ENCODE measurements at regions not wholly inside any gene's neighbourhood (a gene's known extent, or its start where the extent isn't known, plus 50 kb on each side); places are given as distances from the start of the nearest gene placed in this dataset.

DNA sequence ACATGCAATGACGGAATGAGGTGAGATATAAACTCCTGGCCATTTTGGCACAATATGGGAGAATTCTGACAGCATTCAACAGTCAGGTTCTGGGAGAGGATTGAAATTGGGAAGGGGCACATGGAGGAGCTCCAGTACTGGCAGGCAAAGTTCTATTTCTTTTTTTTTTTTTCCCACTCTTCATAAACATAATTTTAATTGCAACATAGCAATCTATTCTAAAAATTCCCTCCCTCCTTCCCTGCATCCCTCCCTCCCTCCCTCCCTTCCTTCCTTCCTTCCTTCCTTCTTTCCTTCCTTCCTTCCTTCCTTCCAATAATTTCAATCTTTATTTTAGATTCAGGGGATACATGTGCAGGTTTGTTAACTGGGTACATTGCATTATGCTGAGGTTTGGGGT is 93.2 kb downstream of the PTCSC3 start:
- H3K9me3 ChIP-seq (ENCODE audit: low read depth, low read length), result no peaks in the 10 kb centered on the region
- H3K4me3 ChIP-seq (ENCODE audit: low read length), result no peak overlapping the region
- H3K27me3 ChIP-seq (ENCODE audit: insufficient read depth, low read length), result peaks cover 5% of the 10 kb centered on the region
- H3K4me1 ChIP-seq (ENCODE audit: insufficient read depth, low read length), result no peaks in the 10 kb centered on the region

DNA sequence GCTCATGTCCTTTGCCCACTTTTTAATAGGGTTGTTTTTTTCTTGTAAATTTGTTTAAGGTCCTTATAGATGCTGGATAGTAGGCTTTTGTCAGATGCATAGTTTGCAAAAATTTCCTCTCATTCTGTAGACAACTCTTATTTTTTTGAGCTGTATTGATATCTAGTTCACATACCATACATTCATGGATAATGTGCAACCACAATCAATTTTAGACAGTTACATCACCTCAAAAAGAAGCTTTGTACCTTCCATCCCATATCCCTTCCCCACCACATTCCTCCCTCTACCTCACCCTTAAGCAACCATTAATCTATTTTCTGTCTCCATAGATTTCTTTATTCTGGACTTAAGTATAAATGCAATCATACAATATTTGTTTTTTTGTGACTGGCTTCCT is 98.4 kb downstream of the PTCSC3 start:
- Histone ChIP-seq H3K27me3 (ENCODE audit: insufficient read depth, low read length) (peaks cover 6% of the 10 kb centered on the region), H3K4me3 (ENCODE audit: low read length) (no peak overlapping the region), H3K4me1 (ENCODE audit: insufficient read depth, low read length) (no peaks in the 10 kb centered on the region), H3K9me3 (ENCODE audit: low read depth, low read length) (no peaks in the 10 kb centered on the region)

DNA sequence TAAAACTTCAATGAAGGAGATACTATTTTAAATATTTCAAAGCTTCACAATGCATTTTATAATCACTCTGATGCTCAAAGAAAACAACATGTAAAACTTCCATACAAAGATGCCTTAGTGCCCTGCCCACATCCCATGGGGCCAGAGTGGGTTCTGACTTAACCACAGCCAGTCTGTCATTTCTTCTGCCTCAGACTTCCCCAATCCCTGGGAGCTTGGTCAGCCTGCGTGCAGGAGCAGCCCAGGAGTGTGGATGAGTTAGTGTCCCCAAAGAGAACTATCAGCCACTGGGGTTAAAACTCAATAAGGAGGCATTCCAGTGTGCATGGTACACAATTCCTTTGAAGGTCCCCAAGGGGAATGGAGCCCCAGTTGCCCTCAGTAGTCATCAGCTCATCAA is 100.3 kb downstream of the PTCSC3 start:
- Histone ChIP-seq H3K27me3 (ENCODE audit: insufficient read depth, low read length) (peaks cover 9% of the 10 kb centered on the region), H3K9me3 (ENCODE audit: low read depth, low read length) (no peaks in the 10 kb centered on the region), H3K4me1 (ENCODE audit: insufficient read depth, low read length) (no peaks in the 10 kb centered on the region), H3K4me3 (ENCODE audit: low read length) (no peak overlapping the region)

DNA sequence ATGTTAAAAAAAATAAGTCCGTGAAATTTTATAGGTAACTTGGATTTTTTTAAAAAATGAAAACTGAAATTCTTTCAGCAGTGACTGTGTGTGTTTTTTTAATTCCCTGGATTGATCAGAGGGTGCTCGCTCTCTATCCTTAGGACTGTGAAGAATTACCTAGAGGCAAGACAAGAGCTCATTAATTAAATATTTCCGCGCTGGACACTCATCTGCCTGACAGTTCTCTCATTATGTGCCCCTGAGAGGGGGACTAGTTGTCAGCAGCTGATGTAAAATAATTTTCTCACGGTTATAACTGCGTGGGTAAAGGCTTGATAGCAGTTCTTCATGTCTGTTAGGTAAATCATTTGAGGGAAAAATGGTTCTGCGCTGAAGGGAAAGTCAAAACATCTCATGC is 101.3 kb downstream of the PTCSC3 start:
- Histone ChIP-seq H3K9me3 (ENCODE audit: low read depth, low read length) (no peaks in the 10 kb centered on the region), H3K4me3 (ENCODE audit: low read length) (no peak overlapping the region), H3K4me1 (ENCODE audit: insufficient read depth, low read length) (no peaks in the 10 kb centered on the region), H3K27me3 (ENCODE audit: insufficient read depth, low read length) (peaks cover 9% of the 10 kb centered on the region)

DNA sequence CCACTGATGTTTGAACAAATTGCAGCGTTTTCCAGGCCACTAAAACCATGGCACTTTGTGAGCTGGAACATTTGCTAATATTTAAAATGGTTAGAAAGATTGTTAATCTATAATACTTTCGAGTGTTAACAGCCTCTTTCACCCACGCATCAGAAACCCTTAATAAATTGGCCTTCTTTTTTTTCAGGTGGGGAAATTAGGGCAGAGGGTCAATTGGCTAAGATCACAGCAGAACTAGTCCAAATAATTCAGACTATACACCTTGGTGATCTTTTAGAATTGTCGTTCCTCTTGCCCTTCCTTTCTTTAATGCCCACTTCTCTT is 105.8 kb downstream of the PTCSC3 start:
- Histone ChIP-seq H3K4me1 (ENCODE audit: insufficient read depth, low read length) (no peaks in the 10 kb centered on the region), H3K27me3 (ENCODE audit: insufficient read depth, low read length) (peaks cover 4% of the 10 kb centered on the region), H3K9me3 (ENCODE audit: low read depth, low read length) (no peaks in the 10 kb centered on the region), H3K4me3 (ENCODE audit: low read length) (no peak overlapping the region)

DNA sequence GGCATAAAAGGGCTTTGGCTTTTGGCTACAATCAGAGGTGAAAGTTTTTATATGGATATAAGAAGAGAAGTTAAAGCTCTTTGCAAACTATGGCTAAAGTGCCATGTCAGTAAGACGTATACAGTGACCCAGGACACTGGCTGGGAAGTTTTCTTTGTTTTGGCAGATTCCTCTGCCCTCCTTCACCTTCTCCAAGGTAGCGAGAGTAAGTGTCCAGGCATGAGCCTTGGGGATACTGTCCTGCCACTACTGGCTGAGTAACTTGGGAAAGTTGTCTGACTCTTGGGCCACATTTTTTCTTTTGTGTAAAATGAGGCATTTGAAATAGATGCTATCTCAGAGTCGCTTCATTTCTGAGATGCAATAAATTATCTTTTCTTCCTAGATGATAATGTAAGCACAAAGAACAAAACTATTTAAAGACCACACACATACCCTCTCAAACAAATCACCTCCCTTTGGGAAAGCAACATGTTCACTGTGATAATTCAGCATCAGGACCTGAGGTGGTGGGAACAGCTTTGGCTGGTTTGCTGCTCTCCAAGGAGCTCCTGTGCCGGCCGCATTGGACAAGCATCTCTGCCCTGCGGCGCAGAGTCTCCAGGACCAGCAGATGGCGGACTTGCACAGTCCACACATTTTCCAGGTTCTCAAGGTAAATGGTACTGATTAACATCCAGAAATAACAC is 106.3 kb downstream of the PTCSC3 start:
- H3K4me1 ChIP-seq (ENCODE audit: insufficient read depth, low read length), result no peaks in the 10 kb centered on the region
- no peaks in the 10 kb centered on the region for H3K9me3 ChIP-seq (ENCODE audit: low read depth, low read length)
- H3K27me3 ChIP-seq (ENCODE audit: insufficient read depth, low read length), result peaks cover 4% of the 10 kb centered on the region
- H3K4me3 ChIP-seq (ENCODE audit: low read length), result no peak overlapping the region

DNA sequence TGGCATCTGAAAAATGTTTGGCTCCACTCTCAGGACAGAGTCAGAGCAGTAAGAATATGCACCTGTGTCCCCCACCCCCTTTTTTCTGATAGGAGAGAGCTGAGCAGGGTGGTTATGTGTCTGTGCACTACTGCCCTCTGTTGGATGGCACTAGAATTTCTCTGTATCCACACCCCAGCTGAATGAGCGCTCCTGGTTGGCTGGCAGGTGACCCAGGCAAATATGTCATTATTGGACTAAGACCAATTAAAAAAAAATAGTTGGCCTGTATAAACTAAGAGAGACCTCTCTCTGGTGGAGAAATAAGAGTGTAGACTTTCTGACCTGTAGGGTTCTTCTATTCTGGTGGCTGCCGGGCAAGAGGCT is 107.0 kb downstream of the PTCSC3 start:
- peaks cover 4% of the 10 kb centered on the region for H3K27me3 ChIP-seq (ENCODE audit: insufficient read depth, low read length)
- no peaks in the 10 kb centered on the region for H3K4me1 ChIP-seq (ENCODE audit: insufficient read depth, low read length)
- H3K9me3 ChIP-seq (ENCODE audit: low read depth, low read length), result no peaks in the 10 kb centered on the region
- H3K4me3 ChIP-seq (ENCODE audit: low read length), result no peak overlapping the region

DNA sequence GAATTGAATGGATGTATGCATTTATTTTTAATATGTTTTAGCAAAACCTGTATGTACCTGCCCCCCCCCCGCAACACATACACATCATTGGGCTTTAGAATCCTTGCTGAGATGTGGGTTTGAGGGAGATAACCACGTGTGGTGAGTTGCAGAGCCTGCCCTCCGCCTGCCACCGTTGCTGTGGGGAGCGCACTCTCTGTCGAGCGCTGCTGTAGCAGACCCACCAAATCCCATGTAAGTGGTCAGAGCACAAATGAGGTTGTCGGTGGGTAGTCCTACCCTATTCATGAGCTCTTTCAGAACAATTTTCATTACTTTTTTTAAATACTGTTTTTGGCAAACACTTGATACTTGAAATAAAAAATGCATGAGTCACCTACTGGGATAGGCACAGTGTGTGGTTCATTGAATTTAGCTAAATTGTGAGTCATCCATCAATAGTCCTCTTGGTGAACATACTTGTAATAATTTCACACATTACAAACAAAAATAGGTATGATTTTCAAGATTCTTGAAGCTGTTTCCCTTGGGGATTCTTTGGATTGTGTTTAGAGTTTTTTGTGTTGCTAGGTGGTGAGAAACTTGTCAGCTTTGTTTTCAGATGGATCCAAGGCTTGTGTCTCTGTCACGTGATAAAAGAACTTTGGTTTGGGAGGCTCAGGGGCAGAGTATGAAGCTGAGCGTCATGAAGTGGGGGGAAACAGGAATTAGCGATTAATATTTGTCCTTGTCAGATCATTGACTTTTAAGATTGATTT is 107.6 kb downstream of the PTCSC3 start:
- H3K9me3 ChIP-seq (ENCODE audit: low read depth, low read length), result no peaks in the 10 kb centered on the region
- H3K4me3 ChIP-seq (ENCODE audit: low read length), result no peak overlapping the region
- H3K27me3 ChIP-seq (ENCODE audit: insufficient read depth, low read length), result peaks cover 4% of the 10 kb centered on the region
- H3K4me1 ChIP-seq (ENCODE audit: insufficient read depth, low read length), result no peaks in the 10 kb centered on the region

DNA sequence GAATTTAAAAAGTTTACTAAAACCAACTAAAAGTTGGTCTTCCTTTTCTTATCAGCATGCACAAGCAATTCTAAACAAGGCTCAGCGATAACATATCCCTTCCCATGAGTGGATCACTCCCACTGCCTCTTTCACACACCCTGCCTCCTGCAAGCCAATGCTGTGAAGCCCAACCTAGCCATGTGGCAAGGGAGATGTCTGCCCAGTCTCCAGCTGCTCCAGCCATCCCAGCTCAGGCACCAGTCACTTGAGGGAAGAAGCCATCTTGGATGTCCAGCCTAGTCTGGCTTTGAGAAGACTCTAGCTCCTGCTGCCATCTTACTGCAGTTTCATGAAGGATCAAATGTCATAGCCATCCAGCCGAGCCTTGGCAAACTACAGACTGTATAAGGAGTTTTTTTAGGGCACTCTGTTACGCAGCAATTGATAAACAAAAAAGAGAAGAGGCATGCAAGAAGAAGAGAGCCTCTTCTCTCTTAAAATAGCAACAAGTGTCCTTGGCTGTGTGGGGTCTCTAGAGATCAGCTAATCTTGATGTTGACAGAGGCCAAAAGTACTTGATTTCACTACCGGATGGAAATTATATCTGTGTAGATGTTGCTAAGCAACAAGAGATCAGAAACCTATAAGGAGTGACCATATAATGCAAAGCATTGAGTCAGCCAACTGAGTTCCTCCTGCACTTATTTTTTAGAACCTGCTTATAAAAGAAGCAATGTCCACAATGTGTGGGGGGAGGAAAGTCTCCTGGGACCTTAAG is 108.9 kb downstream of the PTCSC3 start:
- no peaks in the 10 kb centered on the region for H3K4me1 ChIP-seq (ENCODE audit: insufficient read depth, low read length)
- no peak overlapping the region for H3K4me3 ChIP-seq (ENCODE audit: low read length)
- H3K9me3 ChIP-seq (ENCODE audit: low read depth, low read length), result no peaks in the 10 kb centered on the region
- H3K27me3 ChIP-seq (ENCODE audit: insufficient read depth, low read length), result no peaks in the 10 kb centered on the region

DNA sequence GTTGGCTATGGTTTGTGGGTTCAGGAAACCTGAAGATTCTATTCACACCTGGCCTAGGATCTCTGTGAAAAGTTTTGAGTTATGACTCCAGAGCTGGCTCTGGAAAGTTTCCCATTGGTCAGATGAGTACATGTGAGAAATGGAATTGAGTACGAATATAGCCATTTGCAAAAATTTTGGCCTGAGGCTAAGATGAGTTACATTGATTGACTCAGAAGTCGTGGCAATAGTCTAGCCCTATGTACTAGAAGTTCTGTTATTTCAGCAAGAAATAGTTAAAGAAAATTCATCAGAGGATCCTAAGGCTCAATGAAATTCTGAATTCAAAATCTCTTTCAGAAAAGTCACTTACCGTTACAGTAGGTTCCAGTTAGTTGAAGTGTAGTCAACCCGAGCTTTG is 109.9 kb downstream of the PTCSC3 start:
- H3K27me3 ChIP-seq (ENCODE audit: insufficient read depth, low read length), result no peaks in the 10 kb centered on the region
- no peak overlapping the region for H3K4me3 ChIP-seq (ENCODE audit: low read length)
- no peaks in the 10 kb centered on the region for H3K4me1 ChIP-seq (ENCODE audit: insufficient read depth, low read length)
- no peaks in the 10 kb centered on the region for H3K9me3 ChIP-seq (ENCODE audit: low read depth, low read length)

DNA sequence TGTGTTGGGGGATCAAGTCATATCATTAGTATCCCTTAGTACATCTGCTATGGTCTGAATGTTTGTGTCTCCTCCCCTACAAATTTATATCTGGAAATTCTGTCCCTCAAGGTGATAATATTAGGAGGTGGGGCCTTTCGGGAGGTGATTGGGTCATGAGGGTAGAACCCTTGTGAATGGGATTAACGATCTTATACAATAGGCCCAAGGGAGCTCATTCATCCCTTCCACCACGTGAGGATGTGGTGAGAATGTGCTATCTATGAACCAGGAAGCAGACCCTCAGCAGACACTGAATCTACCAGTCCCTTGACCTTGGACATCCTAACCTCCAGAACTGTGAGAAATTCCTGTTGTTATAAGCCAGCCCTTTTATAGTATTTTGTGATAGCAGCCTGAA is 110.7 kb downstream of the PTCSC3 start:
- Histone ChIP-seq H3K4me1 (ENCODE audit: insufficient read depth, low read length) (no peaks in the 10 kb centered on the region), H3K4me3 (ENCODE audit: low read length) (no peak overlapping the region), H3K9me3 (ENCODE audit: low read depth, low read length) (no peaks in the 10 kb centered on the region), H3K27me3 (ENCODE audit: insufficient read depth, low read length) (no peaks in the 10 kb centered on the region)

DNA sequence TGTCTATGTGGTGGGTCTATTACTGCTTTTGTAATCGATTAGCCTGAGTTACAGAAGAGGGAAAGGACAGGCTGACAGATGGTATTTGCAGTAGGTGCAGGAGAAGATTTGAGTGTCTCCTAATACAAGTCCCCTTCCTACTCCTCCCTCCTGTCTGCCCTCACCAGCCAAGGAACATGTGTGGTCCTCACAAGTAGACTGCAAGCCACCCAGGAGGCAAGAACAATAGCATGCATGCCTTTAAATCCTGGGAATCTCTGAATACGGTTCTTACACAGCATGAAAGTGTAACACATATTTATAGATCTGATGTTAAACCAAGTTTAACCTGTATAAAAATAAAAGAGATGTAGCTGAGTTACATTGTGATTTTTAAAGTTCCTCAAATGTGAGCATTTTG is 117.0 kb downstream of the PTCSC3 start:
- H3K4me3 ChIP-seq (ENCODE audit: low read length), result no peak overlapping the region
- no peaks in the 10 kb centered on the region for H3K9me3 ChIP-seq (ENCODE audit: low read depth, low read length)
- H3K4me1 ChIP-seq (ENCODE audit: insufficient read depth, low read length), result no peaks in the 10 kb centered on the region
- H3K27me3 ChIP-seq (ENCODE audit: insufficient read depth, low read length), result no peaks in the 10 kb centered on the region

DNA sequence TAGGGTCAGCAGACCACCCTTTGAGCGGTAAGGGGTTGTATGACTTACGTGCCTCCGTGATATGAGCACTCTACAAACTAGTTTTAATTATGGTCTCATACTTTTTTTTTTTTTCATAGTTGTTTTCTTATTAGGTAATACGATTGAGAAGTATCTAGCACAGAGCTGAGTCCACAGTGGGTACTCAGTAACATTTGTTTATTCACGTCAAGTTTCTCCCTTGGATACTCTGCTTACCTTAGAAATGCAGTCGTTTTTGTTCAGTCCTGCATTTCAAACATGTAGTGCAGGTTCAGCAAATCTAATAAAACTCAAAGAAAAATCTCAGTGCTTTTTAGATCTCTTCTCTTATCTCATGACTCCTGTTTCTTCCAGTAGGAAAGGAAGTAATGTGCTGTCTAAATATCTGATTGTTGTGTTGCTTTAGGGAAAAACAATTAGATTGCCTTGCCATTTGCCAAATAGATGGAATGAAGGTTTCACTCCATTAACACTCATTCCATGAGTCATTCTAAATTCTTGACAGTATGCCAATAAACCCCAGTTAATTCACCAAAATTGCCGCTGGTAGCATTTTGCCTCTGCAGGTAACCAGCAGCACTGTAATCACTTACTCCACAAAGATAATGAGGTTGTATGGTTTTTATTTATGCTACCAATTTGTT is 118.9 kb downstream of the PTCSC3 start:
- H3K4me3 ChIP-seq (ENCODE audit: low read length), result no peak overlapping the region
- H3K27me3 ChIP-seq (ENCODE audit: insufficient read depth, low read length), result no peaks in the 10 kb centered on the region
- H3K9me3 ChIP-seq (ENCODE audit: low read depth, low read length), result no peaks in the 10 kb centered on the region
- H3K4me1 ChIP-seq (ENCODE audit: insufficient read depth, low read length), result no peaks in the 10 kb centered on the region

DNA sequence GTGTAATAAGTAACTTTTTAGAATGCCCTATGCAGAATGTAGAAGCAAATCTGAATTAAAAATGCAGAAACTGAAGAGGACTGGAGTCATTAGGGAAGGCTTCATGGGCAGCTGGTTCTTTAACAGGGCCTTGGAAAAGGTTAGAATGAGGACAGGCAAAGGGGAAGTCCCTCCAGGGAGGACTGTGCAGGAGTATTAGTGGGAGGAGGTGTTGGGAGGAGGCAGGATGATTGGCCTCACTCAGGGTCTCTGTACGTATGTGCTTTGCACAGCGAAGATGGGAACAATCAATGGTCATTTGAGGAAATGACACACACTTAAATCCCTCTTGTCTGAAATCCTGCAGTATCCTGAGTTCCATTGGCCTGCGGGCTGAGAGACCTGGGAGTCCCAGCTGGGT is 119.7 kb downstream of the PTCSC3 start:
- Histone ChIP-seq H3K4me1 (ENCODE audit: insufficient read depth, low read length) (no peaks in the 10 kb centered on the region), H3K4me3 (ENCODE audit: low read length) (no peak overlapping the region), H3K27me3 (ENCODE audit: insufficient read depth, low read length) (no peaks in the 10 kb centered on the region), H3K9me3 (ENCODE audit: low read depth, low read length) (no peaks in the 10 kb centered on the region)

DNA sequence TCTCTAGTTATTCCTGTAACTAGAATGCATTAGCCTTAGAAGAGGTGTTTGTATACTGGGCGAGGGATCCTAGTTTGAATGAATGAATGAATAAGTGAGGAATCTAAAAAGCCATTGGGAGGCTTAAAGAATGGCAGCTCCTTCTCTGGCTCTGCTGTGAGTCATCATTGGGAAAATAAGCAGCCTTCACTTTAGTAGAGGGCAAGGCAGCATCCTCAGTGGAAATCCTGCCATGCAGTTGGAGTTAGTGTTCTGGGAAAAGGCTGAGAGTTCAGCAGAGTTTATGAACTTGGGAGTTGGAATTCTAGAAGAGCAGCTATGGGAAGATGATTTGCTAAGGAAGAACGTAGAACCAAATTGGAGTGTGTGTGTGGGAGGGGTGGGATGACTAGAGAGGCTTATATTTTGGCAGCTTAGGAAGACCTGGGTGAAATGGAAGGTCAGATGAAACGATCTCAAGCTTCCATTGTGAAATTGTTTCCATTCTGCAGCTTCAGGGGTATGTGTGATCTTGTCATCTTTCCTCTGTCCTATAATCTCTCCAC is 120.8 kb downstream of the PTCSC3 start:
- Histone ChIP-seq H3K9me3 (ENCODE audit: low read depth, low read length) (no peaks in the 10 kb centered on the region), H3K27me3 (ENCODE audit: insufficient read depth, low read length) (no peaks in the 10 kb centered on the region), H3K4me3 (ENCODE audit: low read length) (no peak overlapping the region), H3K4me1 (ENCODE audit: insufficient read depth, low read length) (no peaks in the 10 kb centered on the region)

Measured in mononuclear cell (primary cell).